Stimulated activated effector memory CD8-positive, alpha-beta T cell treated with anti-CD3 and anti-CD28 coated beads, Interleukin-12 subunit alpha, Interleukin-12 subunit beta, amount 100 ng/mL, for 72 hours (primary cell): ENCODE measurements at regions not wholly inside any gene's neighbourhood (a gene's known extent, or its start where the extent isn't known, plus 50 kb on each side); places are given as distances from the start of the nearest gene placed in this dataset.
"Not testable (repeated sequence)": the region's sequence is repeated elsewhere in the genome, so short reads cannot be mapped to it uniquely, and the experiment has no call there.

Experiments
- ATAC-seq: fragments of 150-1000 bp; cut with Tn5 transposase; 2 replicates; pipeline ENCODE4 v1.10.0; 2021
- DNase-seq, 2 donors: peaks; one replicate each; pipeline ENCODE4 v3.0.0; 2021 to 2022; ENCODE audit warnings: low spot score in 2 of 2
- H3K27ac Mint-ChIP-seq: one replicate; pipeline ENCODE4 v1.8.0; 2022; ENCODE audit warnings: mild to moderate bottlenecking, mixed read lengths
- H3K36me3 Mint-ChIP-seq: one replicate; pipeline ENCODE4 v1.8.0; 2022; ENCODE audit warnings: mild to moderate bottlenecking, mixed read lengths
- H3K4me1 Mint-ChIP-seq: one replicate; pipeline ENCODE4 v1.8.0; 2022; ENCODE audit warnings: mixed read lengths
- H3K4me3 Mint-ChIP-seq: one replicate; pipeline ENCODE4 v1.8.0; 2022; ENCODE audit warnings: mild to moderate bottlenecking, mixed read lengths
- H3K9me3 Mint-ChIP-seq: one replicate; pipeline ENCODE4 v1.8.0; 2022; ENCODE audit warnings: mixed read lengths

GRCh38 chr15:57883701-57884100 lies 177.2 kb downstream of the POLR2M start:
- no peak overlapping the region for H3K27ac Mint-ChIP-seq
- no peaks in the 10 kb centered on the region for H3K36me3 Mint-ChIP-seq
- no peaks in the 10 kb centered on the region for H3K4me1 Mint-ChIP-seq
- ATAC-seq (no peak), DNase-seq (no peak)
- no peaks in the 10 kb centered on the region for H3K9me3 Mint-ChIP-seq
- no peak overlapping the region for H3K4me3 Mint-ChIP-seq

- Mint-ChIP-seq H3K4me1 (no peaks in the 10 kb centered on the region), H3K27ac (no peak overlapping the region), H3K4me3 (no peak overlapping the region), H3K36me3 (no peaks in the 10 kb centered on the region), H3K9me3 (no peaks in the 10 kb centered on the region)
- no peak for ATAC-seq
- DNase-seq, result no peak
Observed at GRCh38 chr15:57884936-57885335, 178.4 kb downstream of the POLR2M start.

GRCh38 chr15:57885435-57885834 lies 178.9 kb downstream of the POLR2M start:
- H3K4me1 Mint-ChIP-seq, result no peaks in the 10 kb centered on the region
- no peak for ATAC-seq
- no peaks in the 10 kb centered on the region for H3K36me3 Mint-ChIP-seq
- no peak for DNase-seq
- no peak overlapping the region for H3K4me3 Mint-ChIP-seq
- no peak overlapping the region for H3K27ac Mint-ChIP-seq
- H3K9me3 Mint-ChIP-seq, result no peaks in the 10 kb centered on the region

- no peaks in the 10 kb centered on the region for H3K9me3 Mint-ChIP-seq
- DNase-seq (no peak), ATAC-seq (no peak)
- no peak overlapping the region for H3K4me3 Mint-ChIP-seq
- H3K27ac Mint-ChIP-seq, result no peak overlapping the region
- no peaks in the 10 kb centered on the region for H3K4me1 Mint-ChIP-seq
- no peaks in the 10 kb centered on the region for H3K36me3 Mint-ChIP-seq
Observed at GRCh38 chr15:57887825-57888224, 177.7 kb downstream of the ALDH1A2 start.

- H3K36me3 Mint-ChIP-seq, result no peaks in the 10 kb centered on the region
- no peaks in the 10 kb centered on the region for H3K9me3 Mint-ChIP-seq
- no peak overlapping the region for H3K4me3 Mint-ChIP-seq
- ATAC-seq, result no peak
- DNase-seq, result no peak
- no peak overlapping the region for H3K27ac Mint-ChIP-seq
- no peaks in the 10 kb centered on the region for H3K4me1 Mint-ChIP-seq
Observed at GRCh38 chr15:57890351-57890750, 175.2 kb downstream of the ALDH1A2 start.

GRCh38 chr15:57890878-57891277 lies 174.6 kb downstream of the ALDH1A2 start:
- DNase-seq, result no peak
- no peak overlapping the region for H3K4me3 Mint-ChIP-seq
- no peak overlapping the region for H3K27ac Mint-ChIP-seq
- no peaks in the 10 kb centered on the region for H3K9me3 Mint-ChIP-seq
- no peak for ATAC-seq
- H3K4me1 Mint-ChIP-seq, result no peaks in the 10 kb centered on the region
- H3K36me3 Mint-ChIP-seq, result no peaks in the 10 kb centered on the region

GRCh38 chr15:57892181-57892580 lies 173.3 kb downstream of the ALDH1A2 start:
- DNase-seq (no peak), ATAC-seq (no peak)
- Mint-ChIP-seq H3K4me1 (no peaks in the 10 kb centered on the region), H3K27ac (no peak overlapping the region), H3K4me3 (no peak overlapping the region), H3K9me3 (no peaks in the 10 kb centered on the region), H3K36me3 (no peaks in the 10 kb centered on the region)

GRCh38 chr15:57893040-57893439 lies 172.5 kb downstream of the ALDH1A2 start:
- no peak for ATAC-seq
- Mint-ChIP-seq H3K4me1 (no peaks in the 10 kb centered on the region), H3K36me3 (no peaks in the 10 kb centered on the region), H3K4me3 (no peak overlapping the region), H3K9me3 (no peaks in the 10 kb centered on the region), H3K27ac (no peak overlapping the region)
- DNase-seq, result no peak

GRCh38 chr15:57895291-57895690 lies 170.2 kb downstream of the ALDH1A2 start:
- Mint-ChIP-seq H3K9me3 (no peaks in the 10 kb centered on the region), H3K27ac (no peak overlapping the region), H3K4me1 (no peaks in the 10 kb centered on the region), H3K4me3 (no peak overlapping the region), H3K36me3 (no peaks in the 10 kb centered on the region)
- ATAC-seq (no peak), DNase-seq (no peak)

GRCh38 chr15:57896114-57896513 lies 169.4 kb downstream of the ALDH1A2 start:
- ATAC-seq (no peak), DNase-seq (no peak)
- Mint-ChIP-seq H3K36me3 (no peaks in the 10 kb centered on the region), H3K4me3 (no peak overlapping the region), H3K27ac (no peak overlapping the region), H3K4me1 (no peaks in the 10 kb centered on the region), H3K9me3 (no peaks in the 10 kb centered on the region)

- not testable (repeated sequence) for DNase-seq, H3K27ac Mint-ChIP-seq, H3K4me1 Mint-ChIP-seq, H3K9me3 Mint-ChIP-seq, H3K4me3 Mint-ChIP-seq, ATAC-seq, H3K36me3 Mint-ChIP-seq
Observed at GRCh38 chr15:57896899-57897298, 168.6 kb downstream of the ALDH1A2 start.

- no peaks in the 10 kb centered on the region for H3K36me3 Mint-ChIP-seq
- ATAC-seq (no peak), DNase-seq (no peak)
- H3K27ac Mint-ChIP-seq, result no peak overlapping the region
- H3K4me1 Mint-ChIP-seq, result no peaks in the 10 kb centered on the region
- H3K9me3 Mint-ChIP-seq, result no peaks in the 10 kb centered on the region
- no peak overlapping the region for H3K4me3 Mint-ChIP-seq
Observed at GRCh38 chr15:57897870-57898269, 167.6 kb downstream of the ALDH1A2 start.

GRCh38 chr15:57902155-57902554 lies 163.4 kb downstream of the ALDH1A2 start:
- H3K9me3 Mint-ChIP-seq, result peaks cover 2% of the 10 kb centered on the region
- ATAC-seq, result no peak

More at GRCh38 chr15:57902155-57902554, 163.4 kb downstream of the ALDH1A2 start:
- Mint-ChIP-seq H3K36me3 (no peaks in the 10 kb centered on the region), H3K4me3 (no peak overlapping the region), H3K4me1 (no peaks in the 10 kb centered on the region), H3K27ac (no peak overlapping the region)
- DNase-seq, result no peak
